ENCODE measurements at regions not wholly inside any gene's neighbourhood (a gene's known extent, or its start where the extent isn't known, plus 50 kb on each side); places are given as distances from the start of the nearest gene placed in this dataset.

- TF ChIP-seq CTCF (IDR thresholded peaks at IDR 0.05; ENCODE audit: insufficient read depth, low read length, poor library complexity, severe bottlenecking) (no peak), EZH2phosphoT487 (conservative IDR thresholded peaks at IDR 0.05; ENCODE audit: low read length) (no peak)
These were observed 146.2 kb downstream of the ID4 start for GRCh38 chr6:19983374-19983773.
